ENCODE measurements at regions not wholly inside any gene's neighbourhood (a gene's known extent, or its start where the extent isn't known, plus 50 kb on each side); places are given as distances from the start of the nearest gene placed in this dataset.
A peak's percentile ranks its signal among the peaks of the same experiment; 100 is the strongest.

GRCh38 chr13:109971006-109971405, 184.6 kb upstream of the IRS2 start:
- no peak overlapping the region for H3K27ac ChIP-seq
- no peak overlapping the region for H3K4me3 ChIP-seq
- ATAC-seq, result no peak
- H3K27me3 ChIP-seq, result no peaks in the 10 kb centered on the region
- no peaks in the 10 kb centered on the region for H3K4me1 ChIP-seq
- H3K36me3 ChIP-seq, result no peaks in the 10 kb centered on the region
- TF ChIP-seq POLR2A (IDR thresholded peaks at IDR 0.05) (no peak), CTCF (IDR thresholded peaks at IDR 0.05) (no peak), POLR2AphosphoS5 (IDR thresholded peaks at IDR 0.05) (no peak), EP300 (IDR thresholded peaks at IDR 0.05) (no peak)
- WGBS, 2 donors (ENCODE audit: low coverage in 1 of 2), result 67 to 78% methylated on average over 6 to 7 of the region's 7 CpGs
- H3K9me3 ChIP-seq, result peaks cover 0 to 10% (median 0%) of the 10 kb centered on the region in 3 donors

DNA sequence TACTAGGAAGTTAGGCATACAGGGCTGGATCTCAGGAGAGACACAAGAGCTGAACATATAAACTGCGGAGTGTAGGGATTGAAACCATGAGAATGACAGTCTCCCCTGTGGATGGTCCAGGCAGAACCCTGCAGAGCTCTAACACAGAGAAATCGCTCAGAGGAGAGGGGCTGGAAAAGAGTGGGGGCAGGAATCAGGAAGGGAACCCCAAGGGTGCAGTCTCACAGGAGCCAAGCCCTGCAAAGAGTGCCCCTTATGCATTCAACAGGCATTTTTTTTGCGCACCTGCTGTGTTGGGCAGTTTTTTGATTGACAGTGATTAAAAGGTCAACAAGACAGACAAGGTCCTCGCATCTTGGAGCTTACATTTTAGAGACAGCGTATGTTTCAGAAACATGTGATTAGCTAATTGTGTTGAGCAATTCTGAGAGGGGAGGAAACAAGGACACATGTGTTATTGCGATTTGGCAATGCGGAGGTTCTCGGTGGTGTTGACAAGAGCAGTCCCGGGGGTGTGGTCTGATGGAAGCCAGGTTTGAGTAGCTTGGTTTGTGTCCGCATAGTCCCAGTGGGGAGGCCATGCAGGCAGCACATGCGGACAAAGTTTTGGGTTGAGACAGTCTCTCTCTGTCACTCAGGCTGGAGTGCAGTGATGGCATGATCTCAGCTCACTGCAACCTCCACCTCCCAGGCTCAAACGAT, 182.6 kb upstream of the IRS2 start:
- 80 to 81% methylated on average over 11 of the region's 12 CpGs for WGBS, 2 donors (ENCODE audit: low coverage in 1 of 2)
- Histone ChIP-seq H3K9me3 (peaks cover 0 to 10% (median 0%) of the 10 kb centered on the region in 3 donors), H3K27ac (no peak overlapping the region), H3K36me3 (no peaks in the 10 kb centered on the region), H3K4me3 (no peak overlapping the region), H3K27me3 (no peaks in the 10 kb centered on the region), H3K4me1 (no peaks in the 10 kb centered on the region)
- no peak for TF ChIP-seq POLR2AphosphoS5 (IDR thresholded peaks at IDR 0.05)
- no peak for TF ChIP-seq CTCF (IDR thresholded peaks at IDR 0.05)
- no peak for TF ChIP-seq EP300 (IDR thresholded peaks at IDR 0.05)
- TF ChIP-seq POLR2A (IDR thresholded peaks at IDR 0.05), result no peak
- ATAC-seq, result peak; percentile 31

GRCh38 chr13:109963960-109964563, 177.7 kb upstream of the IRS2 start:
- no peaks in the 10 kb centered on the region for H3K36me3 ChIP-seq
- ATAC-seq, result no peak
- 66 to 77% methylated on average over 7 to 11 of the region's 13 CpGs for WGBS, 2 donors (ENCODE audit: low coverage in 1 of 2)
- H3K27me3 ChIP-seq, result no peaks in the 10 kb centered on the region
- H3K4me1 ChIP-seq, result no peaks in the 10 kb centered on the region
- TF ChIP-seq POLR2AphosphoS5 (IDR thresholded peaks at IDR 0.05), result no peak
- no peak for TF ChIP-seq POLR2A (IDR thresholded peaks at IDR 0.05)
- TF ChIP-seq CTCF (IDR thresholded peaks at IDR 0.05), result no peak
- no peak for TF ChIP-seq EP300 (IDR thresholded peaks at IDR 0.05)
- no peak overlapping the region for H3K4me3 ChIP-seq
- peaks cover 0 to 4% (median 0%) of the 10 kb centered on the region in 3 donors for H3K9me3 ChIP-seq
- H3K27ac ChIP-seq, result no peak overlapping the region

DNA sequence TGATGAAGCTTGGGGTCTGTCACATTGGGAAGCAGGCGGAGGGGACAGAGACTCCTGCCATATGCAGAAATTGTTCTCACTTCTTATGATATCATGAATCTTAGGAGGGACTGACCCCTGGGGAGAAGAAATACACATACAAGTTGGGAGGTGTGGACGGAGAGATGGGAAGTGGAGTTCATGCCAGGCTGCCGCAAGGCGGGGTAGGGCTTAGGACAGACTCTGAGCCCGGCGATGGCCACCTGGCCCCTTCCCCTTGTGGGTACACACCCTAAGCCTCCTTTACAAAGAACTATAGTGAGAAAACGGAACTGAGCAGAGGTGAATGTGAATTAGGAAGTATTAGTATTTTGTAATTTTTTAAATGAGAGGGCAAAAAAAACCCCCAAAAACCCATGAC, 177.0 kb upstream of the IRS2 start:
- Histone ChIP-seq H3K27me3 (no peaks in the 10 kb centered on the region), H3K27ac (no peak overlapping the region), H3K9me3 (peaks cover 0 to 7% (median 0%) of the 10 kb centered on the region in 3 donors), H3K4me3 (no peak overlapping the region), H3K36me3 (no peaks in the 10 kb centered on the region), H3K4me1 (no peaks in the 10 kb centered on the region)
- TF ChIP-seq EP300 (IDR thresholded peaks at IDR 0.05), result no peak
- no peak for ATAC-seq
- WGBS, 2 donors (ENCODE audit: low coverage in 1 of 2), result 92 to 93% methylated on average over 6 of the region's 7 CpGs

DNA sequence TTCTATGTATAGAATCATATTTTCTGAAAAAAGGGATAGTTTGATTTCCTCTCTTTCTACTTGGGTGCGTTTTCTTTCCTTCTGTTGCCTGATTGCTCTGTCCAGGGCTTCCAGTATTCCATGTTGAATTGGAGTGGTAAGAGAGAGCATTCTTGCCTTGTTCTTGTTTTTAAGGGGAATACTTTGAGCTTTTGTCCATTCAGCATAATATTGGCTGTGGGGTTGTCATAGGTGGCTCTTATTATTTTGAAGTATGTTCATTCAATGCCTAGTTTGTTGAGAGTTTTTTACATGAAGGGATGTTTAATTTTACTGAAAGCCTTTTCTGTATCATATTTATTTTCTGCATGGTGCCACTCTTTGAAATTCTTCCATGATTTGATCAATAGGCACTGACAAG, 173.5 kb upstream of the IRS2 start:
- no peak for ATAC-seq
- no peak overlapping the region for H3K27ac ChIP-seq
- H3K27me3 ChIP-seq, result no peaks in the 10 kb centered on the region
- no peak overlapping the region for H3K4me3 ChIP-seq
- 75 to 86% methylated on average over 1 of the region's 1 CpG for WGBS, 2 donors (ENCODE audit: low coverage in 1 of 2)
- TF ChIP-seq EP300 (IDR thresholded peaks at IDR 0.05), result no peak
- no peak for TF ChIP-seq CTCF (IDR thresholded peaks at IDR 0.05)
- no peak for TF ChIP-seq POLR2AphosphoS5 (IDR thresholded peaks at IDR 0.05)
- no peak for TF ChIP-seq POLR2A (IDR thresholded peaks at IDR 0.05)
- peaks cover 0 to 12% (median 0%) of the 10 kb centered on the region in 3 donors for H3K9me3 ChIP-seq
- H3K4me1 ChIP-seq, result no peaks in the 10 kb centered on the region
- H3K36me3 ChIP-seq, result no peaks in the 10 kb centered on the region

All from gastroesophageal sphincter (tissue), 4 donors.